ENCODE measurements at regions not wholly inside any gene's neighbourhood (a gene's known extent, or its start where the extent isn't known, plus 50 kb on each side); places are given as distances from the start of the nearest gene placed in this dataset.

GRCh38 chr15:93312891-93313486 is 224.0 kb upstream of the RGMA start:
- Histone ChIP-seq H3K27ac (ENCODE audit: low read depth in 2 of 2, low read length in 2 of 2) (no peak overlapping the region), H3K27me3 (ENCODE audit: control insufficient read depth, insufficient read depth, low read length) (no peaks in the 10 kb centered on the region), H3K9ac (ENCODE audit: low read length in 3 of 3) (no peak overlapping the region), H3K4me1 (ENCODE audit: control insufficient read depth in 2 of 3, insufficient read depth in 2 of 3, low read depth in 1 of 3, low read length in 3 of 3) (no peaks in the 10 kb centered on the region), H3K9me3 (ENCODE audit: control insufficient read depth in 2 of 3, insufficient read depth in 1 of 3, low read length in 3 of 3) (no peaks in the 10 kb centered on the region), H3K36me3 (ENCODE audit: control insufficient read depth in 2 of 3, insufficient read depth in 3 of 3, low read length in 3 of 3) (no peaks in the 10 kb centered on the region), H3K4me3 (ENCODE audit: low read length in 3 of 3) (no peak overlapping the region)
- DNase-seq (peak in 3 of 5 donors; percentile 23 to 80 (median 65)), FAIRE-seq (no peak)
- intact Hi-C loops (cut with DNase I), result no loop called here
- no peak for TF ChIP-seq CTCF (IDR thresholded peaks at IDR 0.05; ENCODE audit: borderline replicate concordance, extremely low read depth, insufficient read depth)

- DNase-seq (no peak), FAIRE-seq (no peak)
- intact Hi-C loops (cut with DNase I), result no loop called here
- Histone ChIP-seq H3K36me3 (ENCODE audit: control insufficient read depth in 2 of 3, insufficient read depth in 3 of 3, low read length in 3 of 3) (no peaks in the 10 kb centered on the region), H3K4me3 (ENCODE audit: low read length in 3 of 3) (no peak overlapping the region), H3K27ac (ENCODE audit: low read depth in 2 of 2, low read length in 2 of 2) (no peak overlapping the region), H3K9me3 (ENCODE audit: control insufficient read depth in 2 of 3, insufficient read depth in 1 of 3, low read length in 3 of 3) (no peaks in the 10 kb centered on the region), H3K27me3 (ENCODE audit: control insufficient read depth, insufficient read depth, low read length) (no peaks in the 10 kb centered on the region), H3K9ac (ENCODE audit: low read length in 3 of 3) (no peak overlapping the region), H3K4me1 (ENCODE audit: control insufficient read depth in 2 of 3, insufficient read depth in 2 of 3, low read depth in 1 of 3, low read length in 3 of 3) (no peaks in the 10 kb centered on the region)
- TF ChIP-seq CTCF (IDR thresholded peaks at IDR 0.05; ENCODE audit: borderline replicate concordance, extremely low read depth, insufficient read depth), result no peak
Observed at GRCh38 chr15:93311620-93312019, 222.6 kb upstream of the RGMA start.

GRCh38 chr15:93308026-93308690 is 219.1 kb upstream of the RGMA start:
- intact Hi-C loops (cut with DNase I), result no loop called here
- no peak overlapping the region for H3K27ac ChIP-seq (ENCODE audit: low read depth in 2 of 2, low read length in 2 of 2)
- no peak overlapping the region for H3K9ac ChIP-seq (ENCODE audit: low read length in 3 of 3)
- no peaks in the 10 kb centered on the region for H3K27me3 ChIP-seq (ENCODE audit: control insufficient read depth, insufficient read depth, low read length)
- DNase-seq (no peak), FAIRE-seq (no peak)
- no peaks in the 10 kb centered on the region for H3K9me3 ChIP-seq (ENCODE audit: control insufficient read depth in 2 of 3, insufficient read depth in 1 of 3, low read length in 3 of 3)
- H3K36me3 ChIP-seq (ENCODE audit: control insufficient read depth in 2 of 3, insufficient read depth in 3 of 3, low read length in 3 of 3), result no peaks in the 10 kb centered on the region
- no peak for TF ChIP-seq CTCF (IDR thresholded peaks at IDR 0.05; ENCODE audit: borderline replicate concordance, extremely low read depth, insufficient read depth)
- no peak overlapping the region for H3K4me3 ChIP-seq (ENCODE audit: low read length in 3 of 3)
- no peaks in the 10 kb centered on the region for H3K4me1 ChIP-seq (ENCODE audit: control insufficient read depth in 2 of 3, insufficient read depth in 2 of 3, low read depth in 1 of 3, low read length in 3 of 3)

Data from kidney (tissue), 13 donors.